Progenitor cell of endocrine pancreas (in vitro differentiated cells): ENCODE measurements at regions not wholly inside any gene's neighbourhood (a gene's known extent, or its start where the extent isn't known, plus 50 kb on each side); places are given as distances from the start of the nearest gene placed in this dataset.

Source experiments
- DNase-seq: peaks from one replicate; pipeline ENCODE4 v3.0.0; 2021; ENCODE audit warnings: low spot score; ENCODE audit not compliant: unreplicated experiment
- H3K27ac Mint-ChIP-seq: 2 replicates; pipeline ENCODE4 v1.8.0; 2021; ENCODE audit warnings: mild to moderate bottlenecking, moderate library complexity, mixed read lengths
- H3K27me3 Mint-ChIP-seq: 2 replicates; pipeline ENCODE4 v1.8.0; 2021; ENCODE audit warnings: mixed read lengths
- H3K36me3 Mint-ChIP-seq: 2 replicates; pipeline ENCODE4 v1.8.0; 2022; ENCODE audit warnings: mixed read lengths; ENCODE audit not compliant: insufficient read depth
- H3K4me1 Mint-ChIP-seq: 2 replicates; pipeline ENCODE4 v1.8.0; 2021; ENCODE audit warnings: low read depth, mixed read lengths
- H3K4me3 Mint-ChIP-seq: 2 replicates; pipeline ENCODE4 v1.8.0; 2021; ENCODE audit warnings: low read depth, mild to moderate bottlenecking, moderate library complexity, mixed read lengths
- H3K9me3 Mint-ChIP-seq: 2 replicates; pipeline ENCODE4 v1.8.0; 2021; ENCODE audit warnings: low read depth, mixed read lengths
- CTCF ChIP-seq: fragments of 200-600 bp; sonication (generic); IDR thresholded peaks from one replicate; pipeline ENCODE4 v1.5.0; 2021; ENCODE audit warnings: antibody characterized with exemption, mild to moderate bottlenecking; ENCODE audit not compliant: unreplicated experiment

- Mint-ChIP-seq H3K4me3 (no peak overlapping the region), H3K4me1 (no peaks in the 10 kb centered on the region), H3K27me3 (no peaks in the 10 kb centered on the region), H3K9me3 (no peaks in the 10 kb centered on the region), H3K27ac (no peak overlapping the region), H3K36me3 (no peaks in the 10 kb centered on the region)
- no peak for TF ChIP-seq CTCF
- DNase-seq: no peak
Measured at GRCh38 chr9:17963498-17963897, 384.6 kb downstream of the SH3GL2 start.

GRCh38 chr9:17967731-17968130, 388.9 kb downstream of the SH3GL2 start:
- H3K27ac Mint-ChIP-seq: no peak overlapping the region
- no peak overlapping the region for H3K4me3 Mint-ChIP-seq

GRCh38 chr9:17969232-17969631, 390.4 kb downstream of the SH3GL2 start:
- TF ChIP-seq CTCF: no peak
- no peak for DNase-seq
- Mint-ChIP-seq H3K36me3 (no peaks in the 10 kb centered on the region), H3K27me3 (no peaks in the 10 kb centered on the region), H3K27ac (no peak overlapping the region), H3K4me1 (no peaks in the 10 kb centered on the region), H3K4me3 (no peak overlapping the region), H3K9me3 (peaks cover under 1% of the 10 kb centered on the region)

More at GRCh38 chr9:17967731-17968130, 388.9 kb downstream of the SH3GL2 start:
- TF ChIP-seq CTCF: no peak
- no peaks in the 10 kb centered on the region for H3K9me3 Mint-ChIP-seq
- H3K4me1 Mint-ChIP-seq: no peaks in the 10 kb centered on the region
- H3K36me3 Mint-ChIP-seq: no peaks in the 10 kb centered on the region
- H3K27me3 Mint-ChIP-seq: no peaks in the 10 kb centered on the region
- no peak for DNase-seq

GRCh38 chr9:17970277-17970676, 391.4 kb downstream of the SH3GL2 start:
- no peaks in the 10 kb centered on the region for H3K36me3 Mint-ChIP-seq
- no peaks in the 10 kb centered on the region for H3K27me3 Mint-ChIP-seq
- no peak overlapping the region for H3K27ac Mint-ChIP-seq
- DNase-seq: no peak
- H3K4me1 Mint-ChIP-seq: no peaks in the 10 kb centered on the region
- TF ChIP-seq CTCF: no peak
- no peak overlapping the region for H3K4me3 Mint-ChIP-seq
- peaks cover 4% of the 10 kb centered on the region for H3K9me3 Mint-ChIP-seq

GRCh38 chr9:17978773-17979172, 399.9 kb downstream of the SH3GL2 start:
- H3K27ac Mint-ChIP-seq: no peak overlapping the region

More at GRCh38 chr9:17978773-17979172, 399.9 kb downstream of the SH3GL2 start:
- TF ChIP-seq CTCF: no peak
- Mint-ChIP-seq H3K4me3 (no peak overlapping the region), H3K36me3 (peaks cover 4% of the 10 kb centered on the region), H3K27me3 (no peaks in the 10 kb centered on the region), H3K9me3 (peaks cover 39% of the 10 kb centered on the region), H3K4me1 (no peaks in the 10 kb centered on the region)
- DNase-seq: no peak
